Lung (tissue), 11 donors: ENCODE measurements at regions not wholly inside any gene's neighbourhood (a gene's known extent, or its start where the extent isn't known, plus 50 kb on each side); places are given as distances from the start of the nearest gene placed in this dataset.
A peak's percentile ranks its signal among the peaks of the same experiment; 100 is the strongest.
"Not testable (repeated sequence)": the region's sequence is repeated elsewhere in the genome, so short reads cannot be mapped to it uniquely, and the experiment has no call there.

Source experiments
- ATAC-seq: fragments of 200-7000 bp; cut with Tn5 transposase; one replicate; pipeline ENCODE4 v1.9.1; 2020; ENCODE audit warnings: moderate number of reproducible peaks; ENCODE audit not compliant: insufficient read depth, low FRiP score
- DNase-seq, 3 donors: peaks; one replicate each; pipeline ENCODE4 v3.0.0-alpha.2; 2013 to 2017
- H3K27ac ChIP-seq, 2 donors: one replicate each; pipeline ENCODE4 v1.5.1; 2013; ENCODE audit warnings: mild to moderate bottlenecking in 2 of 2, moderate library complexity in 2 of 2, control low read depth in 1 of 2, inconsistent platforms in 1 of 2, low read depth in 1 of 2, low read length in 1 of 2
- H3K27me3 ChIP-seq, 3 donors: one replicate each; pipeline ENCODE4 v1.5.1; 2013; ENCODE audit warnings: low read length in 2 of 3; ENCODE audit not compliant: control insufficient read depth in 3 of 3, insufficient read depth in 3 of 3
- H3K36me3 ChIP-seq, 4 donors: one replicate each; pipeline ENCODE4 v1.5.1; 2013; ENCODE audit warnings: low read length in 4 of 4, mild to moderate bottlenecking in 1 of 4, moderate library complexity in 1 of 4; ENCODE audit not compliant: control insufficient read depth in 4 of 4, insufficient read depth in 4 of 4
- H3K4me1 ChIP-seq, 5 donors: one replicate each; pipeline ENCODE4 v1.5.1; 2013; ENCODE audit warnings: low read length in 5 of 5, mild to moderate bottlenecking in 2 of 5, moderate library complexity in 1 of 5; ENCODE audit not compliant: control insufficient read depth in 5 of 5, insufficient read depth in 5 of 5
- H3K4me3 ChIP-seq: one replicate; pipeline ENCODE4 v1.5.1; 2013; ENCODE audit warnings: mild to moderate bottlenecking, control low read depth, moderate library complexity
- H3K9ac ChIP-seq, 2 donors: one replicate each; pipeline ENCODE4 v1.5.1; 2013; ENCODE audit warnings: low read length in 2 of 2, control low read depth in 1 of 2; ENCODE audit not compliant: insufficient read depth in 1 of 2
- H3K9me3 ChIP-seq, 4 donors: one replicate each; pipeline ENCODE4 v1.5.1; 2013; ENCODE audit warnings: low read length in 3 of 4, mild to moderate bottlenecking in 1 of 4, moderate library complexity in 1 of 4; ENCODE audit not compliant: control insufficient read depth in 4 of 4, insufficient read depth in 3 of 4
- WGBS, 2 donors: extraction: QIAGEN DNeasy Blood & Tissue Kit; methylation state at CpG; one replicate each; pipeline ENCODE4 v1.1.7; 2013; 5-methylcytosine and 5-hydroxymethylcytosine counted together
- TF ChIP-seq, protein P1 (sequence below): IDR thresholded peaks from 2 replicates; pipeline ENCODE4 v1.5.1; 2012; ENCODE audit warnings: mild to moderate bottlenecking; ENCODE audit errors: control extremely low read depth, extremely low read depth
- donor health status: control.
- donor health status: control.
- donor health status: Bipolar disorder and iron deficiency.
- donor health status: healthy.
- donor health status: DM: yes; HTN: yes; CAD: no.

GRCh38 chr9:21624675-21625644, 142.8 kb upstream of the IFNE start:
- DNase-seq (peak in 2 of 3 donors; percentile 40 to 70), ATAC-seq (no peak)
- Histone ChIP-seq H3K4me1 (no peaks in the 10 kb centered on the region), H3K9me3 (peaks cover 0 to 12% (median 1%) of the 10 kb centered on the region in 4 donors), H3K36me3 (no peaks in the 10 kb centered on the region), H3K4me3 (no peak overlapping the region), H3K27me3 (no peaks in the 10 kb centered on the region), H3K27ac (no peak overlapping the region), H3K9ac (no peak overlapping the region)
- TF ChIP-seq, protein P1, sequence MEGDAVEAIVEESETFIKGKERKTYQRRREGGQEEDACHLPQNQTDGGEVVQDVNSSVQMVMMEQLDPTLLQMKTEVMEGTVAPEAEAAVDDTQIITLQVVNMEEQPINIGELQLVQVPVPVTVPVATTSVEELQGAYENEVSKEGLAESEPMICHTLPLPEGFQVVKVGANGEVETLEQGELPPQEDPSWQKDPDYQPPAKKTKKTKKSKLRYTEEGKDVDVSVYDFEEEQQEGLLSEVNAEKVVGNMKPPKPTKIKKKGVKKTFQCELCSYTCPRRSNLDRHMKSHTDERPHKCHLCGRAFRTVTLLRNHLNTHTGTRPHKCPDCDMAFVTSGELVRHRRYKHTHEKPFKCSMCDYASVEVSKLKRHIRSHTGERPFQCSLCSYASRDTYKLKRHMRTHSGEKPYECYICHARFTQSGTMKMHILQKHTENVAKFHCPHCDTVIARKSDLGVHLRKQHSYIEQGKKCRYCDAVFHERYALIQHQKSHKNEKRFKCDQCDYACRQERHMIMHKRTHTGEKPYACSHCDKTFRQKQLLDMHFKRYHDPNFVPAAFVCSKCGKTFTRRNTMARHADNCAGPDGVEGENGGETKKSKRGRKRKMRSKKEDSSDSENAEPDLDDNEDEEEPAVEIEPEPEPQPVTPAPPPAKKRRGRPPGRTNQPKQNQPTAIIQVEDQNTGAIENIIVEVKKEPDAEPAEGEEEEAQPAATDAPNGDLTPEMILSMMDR = no peak
- 53 to 72% methylated on average over 3 of the region's 3 CpGs for WGBS, 2 donors

DNA sequence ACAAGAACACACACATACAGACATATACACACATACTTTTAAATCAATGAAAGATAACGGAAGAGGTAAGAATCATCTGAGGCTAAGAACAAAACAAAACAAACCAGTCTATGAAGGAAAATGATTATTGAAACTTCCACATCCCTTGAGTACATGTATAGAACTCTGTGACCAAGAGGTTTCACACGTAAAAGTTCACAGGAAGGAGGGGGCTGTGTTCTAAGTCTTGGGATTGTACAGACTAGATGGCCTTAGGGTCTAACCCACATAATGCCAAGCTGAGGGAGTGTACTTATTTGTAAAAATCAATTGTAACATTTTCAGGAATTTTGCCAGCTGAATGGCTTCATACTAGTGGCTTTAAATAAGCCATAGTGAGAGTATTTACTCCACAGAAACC, 144.4 kb upstream of the IFNE start:
- TF ChIP-seq, protein P1 = no peak
- 86 to 88% methylated on average over 2 of the region's 2 CpGs for WGBS, 2 donors
- ATAC-seq (no peak), DNase-seq (no peak)
- no peaks in the 10 kb centered on the region for H3K27me3 ChIP-seq
- H3K36me3 ChIP-seq = no peaks in the 10 kb centered on the region
- no peak overlapping the region for H3K9ac ChIP-seq
- no peak overlapping the region for H3K27ac ChIP-seq
- H3K9me3 ChIP-seq = peaks cover 0 to 12% (median 1%) of the 10 kb centered on the region in 4 donors
- no peak overlapping the region for H3K4me3 ChIP-seq
- no peaks in the 10 kb centered on the region for H3K4me1 ChIP-seq

- H3K27ac ChIP-seq, H3K4me3 ChIP-seq, H3K9ac ChIP-seq, H3K9me3 ChIP-seq, ATAC-seq, H3K4me1 ChIP-seq, H3K36me3 ChIP-seq, DNase-seq, H3K27me3 ChIP-seq: not testable (repeated sequence)
- WGBS, 2 donors = 65 to 80% methylated on average over 3 of the region's 3 CpGs
Observed at GRCh38 chr9:21628954-21629353, 146.8 kb upstream of the IFNE start.

- whole genome bisulfite sequencing, 2 donors = 93 to 96% methylated on average over 2 of the region's 2 CpGs
- TF ChIP-seq, protein P1 = no peak
Observed at GRCh38 chr9:21634951-21635350, 152.8 kb upstream of the IFNE start.

More at GRCh38 chr9:21634951-21635350, 152.8 kb upstream of the IFNE start:
- Histone ChIP-seq H3K4me1 (no peaks in the 10 kb centered on the region), H3K27ac (no peak overlapping the region), H3K9me3 (peaks cover 0 to 5% (median 0%) of the 10 kb centered on the region in 4 donors), H3K4me3 (no peak overlapping the region), H3K9ac (no peak overlapping the region), H3K36me3 (no peaks in the 10 kb centered on the region), H3K27me3 (no peaks in the 10 kb centered on the region)
- ATAC-seq (no peak), DNase-seq (no peak)
